Psoas muscle (tissue), 7 donors: ENCODE measurements at regions not wholly inside any gene's neighbourhood (a gene's known extent, or its start where the extent isn't known, plus 50 kb on each side); places are given as distances from the start of the nearest gene placed in this dataset.

Experiments used
- ATAC-seq, 4 donors: fragments of 200-7000 bp; cut with Tn5 transposase; one replicate each; pipeline ENCODE4 v1.9.1; 2020; ENCODE audit warnings: moderate library complexity in 3 of 4, mild to moderate bottlenecking in 2 of 4
- DNase-seq, 2 donors: peaks; one replicate each; pipeline ENCODE4 v3.0.0-alpha.2; 2020
- H3K27ac ChIP-seq: fragments of 200-600 bp; one replicate; pipeline ENCODE4 v1.8.0; 2022
- H3K27me3 ChIP-seq, 3 donors: fragments of 200-600 bp in 1 of 3; one replicate each; pipeline versions ENCODE4 v1.6.1 to v1.8.0; 2013 to 2022; ENCODE audit warnings: low read length in 2 of 3, mild to moderate bottlenecking in 2 of 3, moderate library complexity in 1 of 3; ENCODE audit not compliant: insufficient read depth in 3 of 3
- H3K36me3 ChIP-seq, 2 donors: fragments of 200-600 bp in 1 of 2; one replicate each; pipeline versions ENCODE4 v1.6.1 to v1.8.0; 2013 to 2022; ENCODE audit warnings: low read depth in 1 of 2, mild to moderate bottlenecking in 1 of 2, moderate library complexity in 1 of 2; ENCODE audit not compliant: insufficient read depth in 1 of 2
- H3K4me1 ChIP-seq: fragments of 200-600 bp; one replicate; pipeline ENCODE4 v1.8.0; 2022
- H3K4me3 ChIP-seq: fragments of 200-600 bp; one replicate; pipeline ENCODE4 v1.8.0; 2022; ENCODE audit warnings: mild to moderate bottlenecking
- H3K9me3 ChIP-seq: fragments of 200-600 bp; one replicate; pipeline ENCODE4 v1.8.0; 2022
- CTCF ChIP-seq: fragments of 200-600 bp; IDR thresholded peaks from one replicate; pipeline ENCODE4 v1.8.0; 2022; ENCODE audit warnings: antibody characterized with exemption
- WGBS, 3 donors: extraction: QIAGEN DNeasy Blood & Tissue Kit; methylation state at CpG; one replicate each; pipeline versions ENCODE4 v1.1.6 to v1.1.7; 2013; 5-methylcytosine and 5-hydroxymethylcytosine counted together
- intact Hi-C, 2 donors: fragments of 100-400 bp; cut with DNase I; formaldehyde crosslinking; loops; one replicate each; pipeline versions ENCODE4 v1.11.0 to v1.14.2; 2022
- donor health status: healthy with polysubstance abuse.
- donor health status: DM: no; HTN: no; CAD: no; lungs with moderate emphysema.
- donor health status: Bipolar disorder and iron deficiency.
- donor health status: healthy.
- donor health status: DM: yes; HTN: yes; CAD: no.
- donor health status: DM: no; HTN: no; CAD: no.
- donor health status: DM: yes; HTN: yes; CAD: no.

- WGBS, 3 donors = 3 to 6% (median 4%) methylated on average over 37 of the region's 37 CpGs
- Histone ChIP-seq H3K27me3 (no peaks in the 10 kb centered on the region), H3K4me1 (peaks cover 10% of the 10 kb centered on the region), H3K9me3 (no peaks in the 10 kb centered on the region), H3K36me3 (no peaks in the 10 kb centered on the region), H3K4me3 (peak overlapping the region; percentile 66), H3K27ac (peak overlapping the region; percentile 69)
- intact Hi-C loops = no loop called here
- DNase-seq (peak; percentile 40 to 58), ATAC-seq (peak; percentile 74 to 92 (median 80))
- TF ChIP-seq CTCF = no peak
Measured at GRCh38 chr3:156605686-156606605, 51.0 kb upstream of the SSR3 start.

GRCh38 chr3:156604642-156605144, 49.8 kb upstream of the SSR3 start:
- TF ChIP-seq CTCF = no peak
- peaks cover 10% of the 10 kb centered on the region for H3K4me1 ChIP-seq
- no peak overlapping the region for H3K27ac ChIP-seq
- H3K9me3 ChIP-seq = no peaks in the 10 kb centered on the region
- H3K4me3 ChIP-seq = no peak overlapping the region
- no peaks in the 10 kb centered on the region for H3K36me3 ChIP-seq
- 94 to 98% (median 96%) methylated on average over 2 of the region's 2 CpGs for WGBS, 3 donors
- intact Hi-C loops = no loop called here
- H3K27me3 ChIP-seq = no peaks in the 10 kb centered on the region
- ATAC-seq = peak in 2 of 4 donors; percentile 52 to 60
- no peak for DNase-seq
